Gastroesophageal sphincter (tissue), 3 donors: ENCODE measurements at regions not wholly inside any gene's neighbourhood (a gene's known extent, or its start where the extent isn't known, plus 50 kb on each side); places are given as distances from the start of the nearest gene placed in this dataset.

Experiments used
- EP300 ChIP-seq: sonication (generic); formaldehyde crosslinking; IDR thresholded peaks from one replicate; pipeline ENCODE4 v1.6.1; 2017; ENCODE audit warnings: antibody characterized with exemption, mild to moderate bottlenecking
- POLR2A ChIP-seq, 2 donors: fragments of 450-650 bp; IDR thresholded peaks; one replicate each; pipeline ENCODE4 v1.6.1; 2017; ENCODE audit warnings: antibody characterized with exemption in 2 of 2, mild to moderate bottlenecking in 2 of 2, moderate library complexity in 1 of 2
- POLR2AphosphoS5 ChIP-seq: sonication (generic); formaldehyde crosslinking; IDR thresholded peaks from one replicate; pipeline ENCODE4 v1.6.1; 2017; ENCODE audit warnings: antibody characterized with exemption
- TF ChIP-seq, protein P1 (sequence below), 4 experiments: fragments of 200-600 bp in 2 of 4; fragments of 450-650 bp in 2 of 4; sonication (generic) in 1 of 4; IDR thresholded peaks; one replicate each; pipeline ENCODE4 v1.5.1; 2017 to 2019; ENCODE audit warnings: antibody characterized with exemption in 4 of 4, mild to moderate bottlenecking in 2 of 4, moderate library complexity in 2 of 4

DNA sequence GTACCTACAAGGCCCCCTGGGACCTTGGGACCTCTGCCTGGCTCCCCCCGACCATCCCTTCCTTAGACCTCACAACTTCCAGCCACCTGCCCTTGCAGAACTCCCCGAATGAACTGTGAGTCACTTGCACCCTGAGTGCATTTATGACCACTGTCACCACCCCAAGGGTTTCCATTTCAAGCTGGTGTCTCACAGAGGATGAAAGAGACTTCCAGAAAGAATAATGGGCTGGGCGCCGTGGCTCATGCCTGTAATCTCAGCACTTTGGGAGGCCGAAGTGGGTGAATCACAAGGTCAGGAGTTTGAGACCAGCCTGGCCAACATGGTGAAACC lies 124.5 kb upstream of the CIBAR2 start:
- TF ChIP-seq POLR2A (IDR thresholded peaks at IDR 0.05): no peak
- TF ChIP-seq POLR2AphosphoS5: no peak
- TF ChIP-seq, protein P1, sequence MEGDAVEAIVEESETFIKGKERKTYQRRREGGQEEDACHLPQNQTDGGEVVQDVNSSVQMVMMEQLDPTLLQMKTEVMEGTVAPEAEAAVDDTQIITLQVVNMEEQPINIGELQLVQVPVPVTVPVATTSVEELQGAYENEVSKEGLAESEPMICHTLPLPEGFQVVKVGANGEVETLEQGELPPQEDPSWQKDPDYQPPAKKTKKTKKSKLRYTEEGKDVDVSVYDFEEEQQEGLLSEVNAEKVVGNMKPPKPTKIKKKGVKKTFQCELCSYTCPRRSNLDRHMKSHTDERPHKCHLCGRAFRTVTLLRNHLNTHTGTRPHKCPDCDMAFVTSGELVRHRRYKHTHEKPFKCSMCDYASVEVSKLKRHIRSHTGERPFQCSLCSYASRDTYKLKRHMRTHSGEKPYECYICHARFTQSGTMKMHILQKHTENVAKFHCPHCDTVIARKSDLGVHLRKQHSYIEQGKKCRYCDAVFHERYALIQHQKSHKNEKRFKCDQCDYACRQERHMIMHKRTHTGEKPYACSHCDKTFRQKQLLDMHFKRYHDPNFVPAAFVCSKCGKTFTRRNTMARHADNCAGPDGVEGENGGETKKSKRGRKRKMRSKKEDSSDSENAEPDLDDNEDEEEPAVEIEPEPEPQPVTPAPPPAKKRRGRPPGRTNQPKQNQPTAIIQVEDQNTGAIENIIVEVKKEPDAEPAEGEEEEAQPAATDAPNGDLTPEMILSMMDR (IDR thresholded peaks at IDR 0.05): no peak
- TF ChIP-seq EP300: no peak
